ENCODE measurements at regions not wholly inside any gene's neighbourhood (a gene's known extent, or its start where the extent isn't known, plus 50 kb on each side); places are given as distances from the start of the nearest gene placed in this dataset.

DNA sequence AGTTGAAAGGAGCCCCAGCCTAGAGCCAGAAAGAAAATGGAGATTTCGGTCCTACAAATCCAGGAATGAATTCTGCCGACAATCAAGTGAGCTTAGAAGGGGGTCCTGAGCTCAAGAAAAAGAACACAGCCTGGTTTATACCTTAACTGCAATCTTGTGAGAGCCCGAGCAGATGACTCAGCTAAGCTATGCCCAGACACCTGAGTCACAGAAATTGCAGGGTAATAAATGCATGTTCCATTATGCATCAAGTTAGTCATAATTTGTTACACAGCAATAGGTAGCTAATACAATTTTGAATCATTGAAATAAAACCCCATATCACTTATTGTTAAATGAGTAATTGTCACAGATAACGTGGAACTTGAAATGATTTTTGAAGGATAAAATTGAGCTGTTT lies 111.8 kb upstream of the FOXP2 start:
- DNase-seq (ENCODE audit: extremely low spot score, unreplicated experiment) = no peak
- no peaks in the 10 kb centered on the region for H3K4me1 Mint-ChIP-seq (ENCODE audit: unreplicated experiment)
- no peak overlapping the region for H3K27ac Mint-ChIP-seq (ENCODE audit: unreplicated experiment)
- TF ChIP-seq, protein P1, sequence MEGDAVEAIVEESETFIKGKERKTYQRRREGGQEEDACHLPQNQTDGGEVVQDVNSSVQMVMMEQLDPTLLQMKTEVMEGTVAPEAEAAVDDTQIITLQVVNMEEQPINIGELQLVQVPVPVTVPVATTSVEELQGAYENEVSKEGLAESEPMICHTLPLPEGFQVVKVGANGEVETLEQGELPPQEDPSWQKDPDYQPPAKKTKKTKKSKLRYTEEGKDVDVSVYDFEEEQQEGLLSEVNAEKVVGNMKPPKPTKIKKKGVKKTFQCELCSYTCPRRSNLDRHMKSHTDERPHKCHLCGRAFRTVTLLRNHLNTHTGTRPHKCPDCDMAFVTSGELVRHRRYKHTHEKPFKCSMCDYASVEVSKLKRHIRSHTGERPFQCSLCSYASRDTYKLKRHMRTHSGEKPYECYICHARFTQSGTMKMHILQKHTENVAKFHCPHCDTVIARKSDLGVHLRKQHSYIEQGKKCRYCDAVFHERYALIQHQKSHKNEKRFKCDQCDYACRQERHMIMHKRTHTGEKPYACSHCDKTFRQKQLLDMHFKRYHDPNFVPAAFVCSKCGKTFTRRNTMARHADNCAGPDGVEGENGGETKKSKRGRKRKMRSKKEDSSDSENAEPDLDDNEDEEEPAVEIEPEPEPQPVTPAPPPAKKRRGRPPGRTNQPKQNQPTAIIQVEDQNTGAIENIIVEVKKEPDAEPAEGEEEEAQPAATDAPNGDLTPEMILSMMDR (IDR thresholded peaks at IDR 0.05) = no peak
- no peaks in the 10 kb centered on the region for H3K36me3 Mint-ChIP-seq (ENCODE audit: unreplicated experiment)
- no peaks in the 10 kb centered on the region for H3K9me3 Mint-ChIP-seq (ENCODE audit: unreplicated experiment)
- no peaks in the 10 kb centered on the region for H3K27me3 Mint-ChIP-seq (ENCODE audit: unreplicated experiment)
- no peak overlapping the region for H3K4me3 Mint-ChIP-seq (ENCODE audit: unreplicated experiment)

DNA sequence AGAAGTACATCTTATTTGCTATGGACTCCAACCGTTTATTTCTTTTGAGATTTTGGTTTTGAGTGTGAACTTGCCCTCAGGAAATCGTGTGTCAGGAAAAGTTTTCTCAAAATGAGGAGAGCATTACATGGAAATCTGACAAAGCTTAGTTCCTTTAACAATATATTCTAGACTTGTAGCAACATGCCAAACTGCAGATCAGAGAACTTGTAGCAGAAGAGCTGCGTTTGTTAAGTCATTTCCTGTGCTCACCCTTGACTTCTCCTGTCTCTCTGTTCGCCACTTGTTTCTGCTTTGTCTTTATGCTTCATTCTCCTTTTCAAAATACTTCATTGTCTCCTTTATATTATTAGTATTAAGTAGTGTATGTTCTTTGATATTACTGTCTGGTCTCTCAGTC lies 116.6 kb upstream of the FOXP2 start:
- Mint-ChIP-seq H3K36me3 (ENCODE audit: unreplicated experiment) (no peaks in the 10 kb centered on the region), H3K27ac (ENCODE audit: unreplicated experiment) (no peak overlapping the region), H3K27me3 (ENCODE audit: unreplicated experiment) (no peaks in the 10 kb centered on the region), H3K4me3 (ENCODE audit: unreplicated experiment) (no peak overlapping the region), H3K9me3 (ENCODE audit: unreplicated experiment) (no peaks in the 10 kb centered on the region), H3K4me1 (ENCODE audit: unreplicated experiment) (no peaks in the 10 kb centered on the region)
- TF ChIP-seq, protein P1 (IDR thresholded peaks at IDR 0.05) = no peak
- DNase-seq (ENCODE audit: extremely low spot score, unreplicated experiment) = no peak

DNA sequence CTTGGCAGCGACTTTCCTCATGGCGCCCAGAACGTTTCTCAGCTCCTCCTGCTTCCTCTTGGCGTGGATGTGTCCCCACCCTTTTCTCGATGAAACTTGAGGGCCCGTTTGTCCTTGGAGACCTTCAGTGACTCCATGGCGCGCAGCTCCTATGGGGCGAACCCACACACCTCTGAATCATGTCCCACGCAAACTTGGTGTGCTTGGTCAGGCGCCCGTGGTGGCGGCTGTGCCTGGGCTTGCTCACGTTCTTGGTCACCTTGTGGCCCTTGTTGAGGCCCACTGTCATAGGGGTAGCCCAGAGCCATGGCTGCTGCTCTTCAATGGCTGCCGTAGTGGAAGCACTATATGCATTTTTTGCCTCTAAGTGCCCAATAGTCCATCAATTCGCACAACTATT lies 117.5 kb upstream of the FOXP2 start:
- Mint-ChIP-seq H3K4me1 (ENCODE audit: unreplicated experiment) (no peaks in the 10 kb centered on the region), H3K4me3 (ENCODE audit: unreplicated experiment) (no peak overlapping the region), H3K9me3 (ENCODE audit: unreplicated experiment) (no peaks in the 10 kb centered on the region), H3K27ac (ENCODE audit: unreplicated experiment) (no peak overlapping the region), H3K27me3 (ENCODE audit: unreplicated experiment) (no peaks in the 10 kb centered on the region), H3K36me3 (ENCODE audit: unreplicated experiment) (peaks cover 3% of the 10 kb centered on the region)
- DNase-seq (ENCODE audit: extremely low spot score, unreplicated experiment) = no peak
- TF ChIP-seq, protein P1 (IDR thresholded peaks at IDR 0.05) = no peak

DNA sequence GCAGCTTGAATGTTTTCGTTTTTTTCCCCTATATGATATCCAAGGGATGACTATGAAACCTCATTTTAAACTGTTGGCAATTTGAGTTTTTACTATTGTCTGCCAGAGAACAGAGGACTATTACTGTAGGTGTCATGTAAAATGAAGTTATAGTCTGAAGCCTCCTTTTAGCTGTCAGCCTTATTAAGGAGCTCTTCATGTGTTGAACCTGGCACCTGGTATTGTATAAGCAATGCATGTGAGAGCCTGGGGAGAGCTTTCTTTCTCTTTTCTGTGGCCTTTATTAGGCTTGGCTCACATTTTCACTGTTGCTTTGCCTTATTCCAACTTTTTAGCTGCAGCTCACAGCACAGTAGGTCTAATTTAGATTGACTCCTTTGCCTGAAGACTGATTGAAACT lies 119.1 kb upstream of the FOXP2 start:
- H3K4me1 Mint-ChIP-seq (ENCODE audit: unreplicated experiment) = no peaks in the 10 kb centered on the region
- no peak overlapping the region for H3K27ac Mint-ChIP-seq (ENCODE audit: unreplicated experiment)
- peaks cover 3% of the 10 kb centered on the region for H3K36me3 Mint-ChIP-seq (ENCODE audit: unreplicated experiment)
- H3K4me3 Mint-ChIP-seq (ENCODE audit: unreplicated experiment) = no peak overlapping the region
- DNase-seq (ENCODE audit: extremely low spot score, unreplicated experiment) = no peak
- H3K9me3 Mint-ChIP-seq (ENCODE audit: unreplicated experiment) = no peaks in the 10 kb centered on the region
- TF ChIP-seq, protein P1 (IDR thresholded peaks at IDR 0.05) = no peak
- no peaks in the 10 kb centered on the region for H3K27me3 Mint-ChIP-seq (ENCODE audit: unreplicated experiment)

DNA sequence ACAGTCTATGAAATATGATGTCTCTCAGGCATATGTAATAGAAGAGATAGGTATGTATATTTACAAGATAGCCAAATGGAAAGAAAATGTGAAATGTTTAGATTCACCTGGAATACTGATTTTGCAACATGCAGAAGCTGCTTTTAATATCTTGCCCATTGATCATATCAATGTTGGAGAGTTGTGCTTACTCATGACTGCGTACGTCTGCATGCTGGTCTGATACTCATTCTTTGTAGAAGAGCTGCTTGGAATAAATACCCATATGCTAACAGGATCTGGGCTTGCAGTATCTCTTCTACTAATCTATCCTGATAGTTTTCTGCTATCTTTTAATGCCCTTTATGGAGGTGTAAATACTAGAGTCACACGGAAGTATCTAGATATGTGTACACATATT lies 120.6 kb upstream of the FOXP2 start:
- Mint-ChIP-seq H3K27ac (ENCODE audit: unreplicated experiment) (no peak overlapping the region), H3K27me3 (ENCODE audit: unreplicated experiment) (no peaks in the 10 kb centered on the region), H3K4me1 (ENCODE audit: unreplicated experiment) (no peaks in the 10 kb centered on the region), H3K4me3 (ENCODE audit: unreplicated experiment) (no peak overlapping the region), H3K36me3 (ENCODE audit: unreplicated experiment) (peaks cover 6% of the 10 kb centered on the region), H3K9me3 (ENCODE audit: unreplicated experiment) (no peaks in the 10 kb centered on the region)
- no peak for DNase-seq (ENCODE audit: extremely low spot score, unreplicated experiment)
- TF ChIP-seq, protein P1 (IDR thresholded peaks at IDR 0.05) = no peak

Data from osteocyte (in vitro differentiated cells).